Colonic mucosa (tissue), 4 donors: ENCODE measurements at regions not wholly inside any gene's neighbourhood (a gene's known extent, or its start where the extent isn't known, plus 50 kb on each side); places are given as distances from the start of the nearest gene placed in this dataset.

ENCODE experiments used
- DNase-seq: peaks from one replicate; pipeline ENCODE4 v3.0.0-alpha.2; 2020
- H3K27ac ChIP-seq: fragments of 200-600 bp; one replicate; pipeline ENCODE4 v1.8.0; 2021
- H3K27me3 ChIP-seq: fragments of 200-600 bp; one replicate; pipeline ENCODE4 v1.8.0; 2021
- H3K36me3 ChIP-seq: fragments of 200-600 bp; one replicate; pipeline ENCODE4 v1.8.0; 2021
- H3K4me1 ChIP-seq: fragments of 200-600 bp; one replicate; pipeline ENCODE4 v1.8.0; 2021; ENCODE audit warnings: mild to moderate bottlenecking
- H3K4me3 ChIP-seq: fragments of 200-600 bp; one replicate; pipeline ENCODE4 v1.8.0; 2021
- H3K9ac ChIP-seq, 2 donors: one replicate each; pipeline ENCODE4 v1.7.0; 2013; ENCODE audit warnings: control low read depth in 2 of 2, low read depth in 2 of 2, low read length in 2 of 2
- H3K9me3 ChIP-seq: fragments of 200-600 bp; one replicate; pipeline ENCODE4 v1.8.0; 2021
- intact Hi-C: fragments of 100-400 bp; cut with DNase I; formaldehyde crosslinking; loops from one replicate; pipeline ENCODE4 v1.14.1; 2022
- TF ChIP-seq, protein P1 (sequence below): fragments of 200-600 bp; IDR thresholded peaks from one replicate; pipeline ENCODE4 v1.8.0; 2022; ENCODE audit warnings: antibody characterized with exemption, mild to moderate bottlenecking
- donor health status: healthy.
- donor health status: DM: no; HTN: no; CAD: no.
- donor health status: DM: no; HTN: no; CAD: no.

DNA sequence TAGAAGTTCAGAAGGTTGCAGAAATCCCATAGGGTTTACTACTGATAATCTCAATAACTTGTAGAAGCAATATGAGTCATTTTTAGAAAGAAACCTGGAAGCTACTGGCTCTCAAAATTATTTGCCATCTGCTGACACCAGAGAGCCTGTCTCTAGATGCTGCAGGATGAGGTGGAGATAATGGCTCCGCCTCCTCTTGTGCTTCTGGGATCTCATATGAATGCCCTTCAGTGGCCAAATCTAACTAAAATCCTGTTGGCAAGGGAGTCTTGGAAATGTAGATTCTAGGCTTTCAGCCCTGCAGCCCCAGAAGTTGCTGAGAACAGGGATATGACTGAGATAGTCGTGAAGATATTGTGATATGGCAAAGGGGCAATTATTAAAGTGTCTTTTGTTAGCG, 348.1 kb downstream of the CCSER2 start:
- TF ChIP-seq, protein P1, sequence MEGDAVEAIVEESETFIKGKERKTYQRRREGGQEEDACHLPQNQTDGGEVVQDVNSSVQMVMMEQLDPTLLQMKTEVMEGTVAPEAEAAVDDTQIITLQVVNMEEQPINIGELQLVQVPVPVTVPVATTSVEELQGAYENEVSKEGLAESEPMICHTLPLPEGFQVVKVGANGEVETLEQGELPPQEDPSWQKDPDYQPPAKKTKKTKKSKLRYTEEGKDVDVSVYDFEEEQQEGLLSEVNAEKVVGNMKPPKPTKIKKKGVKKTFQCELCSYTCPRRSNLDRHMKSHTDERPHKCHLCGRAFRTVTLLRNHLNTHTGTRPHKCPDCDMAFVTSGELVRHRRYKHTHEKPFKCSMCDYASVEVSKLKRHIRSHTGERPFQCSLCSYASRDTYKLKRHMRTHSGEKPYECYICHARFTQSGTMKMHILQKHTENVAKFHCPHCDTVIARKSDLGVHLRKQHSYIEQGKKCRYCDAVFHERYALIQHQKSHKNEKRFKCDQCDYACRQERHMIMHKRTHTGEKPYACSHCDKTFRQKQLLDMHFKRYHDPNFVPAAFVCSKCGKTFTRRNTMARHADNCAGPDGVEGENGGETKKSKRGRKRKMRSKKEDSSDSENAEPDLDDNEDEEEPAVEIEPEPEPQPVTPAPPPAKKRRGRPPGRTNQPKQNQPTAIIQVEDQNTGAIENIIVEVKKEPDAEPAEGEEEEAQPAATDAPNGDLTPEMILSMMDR = no peak
- DNase-seq = no peak
- Histone ChIP-seq H3K9ac (no peak overlapping the region), H3K4me1 (no peaks in the 10 kb centered on the region), H3K27me3 (no peaks in the 10 kb centered on the region), H3K4me3 (no peak overlapping the region), H3K36me3 (no peaks in the 10 kb centered on the region), H3K27ac (no peak overlapping the region), H3K9me3 (no peaks in the 10 kb centered on the region)
- intact Hi-C loops = no loop called here

DNA sequence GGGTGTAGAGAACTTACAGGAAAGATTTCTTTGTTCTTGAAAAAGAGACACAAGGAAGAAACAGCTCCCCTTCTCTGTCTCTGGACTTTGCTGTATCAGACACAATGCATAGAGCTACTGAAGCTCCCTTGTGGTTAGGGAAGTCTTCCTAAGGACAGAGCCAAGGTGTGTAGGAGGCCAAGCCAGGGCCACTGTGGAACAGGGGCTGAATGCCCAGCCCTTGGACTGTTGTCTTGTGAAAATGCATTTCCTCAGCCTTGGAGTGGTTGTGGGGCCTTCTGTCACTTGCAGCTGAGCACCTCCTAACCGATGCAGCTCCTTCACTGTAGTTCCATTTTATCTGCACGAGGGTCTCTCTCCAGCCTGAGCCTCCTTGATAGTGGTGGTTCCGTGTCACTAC, 353.4 kb downstream of the CCSER2 start:
- no peak overlapping the region for H3K27ac ChIP-seq
- no peaks in the 10 kb centered on the region for H3K27me3 ChIP-seq
- TF ChIP-seq, protein P1 = no peak
- H3K4me1 ChIP-seq = no peaks in the 10 kb centered on the region
- H3K9me3 ChIP-seq = no peaks in the 10 kb centered on the region
- no peak overlapping the region for H3K4me3 ChIP-seq
- no peak for DNase-seq
- no peaks in the 10 kb centered on the region for H3K36me3 ChIP-seq
- H3K9ac ChIP-seq = no peak overlapping the region
- intact Hi-C loops = no loop called here

DNA sequence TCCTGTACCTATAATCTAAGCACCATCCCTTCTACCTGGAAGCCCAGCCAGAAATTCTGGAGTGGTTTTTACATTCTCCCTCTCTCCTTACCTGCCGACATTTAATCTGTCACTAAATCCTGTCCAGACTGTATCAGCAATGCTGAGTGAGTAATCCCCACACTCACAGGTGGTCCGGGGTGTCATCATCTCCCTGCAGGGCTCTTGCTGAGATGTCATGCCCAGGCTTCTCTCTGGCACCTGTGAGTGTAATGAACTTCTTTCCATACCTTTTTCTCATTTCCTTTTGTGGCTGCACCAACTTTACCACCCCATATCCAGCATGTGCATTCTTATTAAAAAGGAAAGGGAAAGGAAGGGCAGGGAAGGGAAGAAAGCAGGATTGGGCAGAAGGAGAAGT, 355.2 kb downstream of the CCSER2 start:
- no peak for DNase-seq
- Histone ChIP-seq H3K4me1 (no peaks in the 10 kb centered on the region), H3K36me3 (no peaks in the 10 kb centered on the region), H3K9ac (no peak overlapping the region), H3K9me3 (no peaks in the 10 kb centered on the region), H3K4me3 (no peak overlapping the region), H3K27ac (no peak overlapping the region), H3K27me3 (no peaks in the 10 kb centered on the region)
- intact Hi-C loops = no loop called here
- TF ChIP-seq, protein P1 = no peak

DNA sequence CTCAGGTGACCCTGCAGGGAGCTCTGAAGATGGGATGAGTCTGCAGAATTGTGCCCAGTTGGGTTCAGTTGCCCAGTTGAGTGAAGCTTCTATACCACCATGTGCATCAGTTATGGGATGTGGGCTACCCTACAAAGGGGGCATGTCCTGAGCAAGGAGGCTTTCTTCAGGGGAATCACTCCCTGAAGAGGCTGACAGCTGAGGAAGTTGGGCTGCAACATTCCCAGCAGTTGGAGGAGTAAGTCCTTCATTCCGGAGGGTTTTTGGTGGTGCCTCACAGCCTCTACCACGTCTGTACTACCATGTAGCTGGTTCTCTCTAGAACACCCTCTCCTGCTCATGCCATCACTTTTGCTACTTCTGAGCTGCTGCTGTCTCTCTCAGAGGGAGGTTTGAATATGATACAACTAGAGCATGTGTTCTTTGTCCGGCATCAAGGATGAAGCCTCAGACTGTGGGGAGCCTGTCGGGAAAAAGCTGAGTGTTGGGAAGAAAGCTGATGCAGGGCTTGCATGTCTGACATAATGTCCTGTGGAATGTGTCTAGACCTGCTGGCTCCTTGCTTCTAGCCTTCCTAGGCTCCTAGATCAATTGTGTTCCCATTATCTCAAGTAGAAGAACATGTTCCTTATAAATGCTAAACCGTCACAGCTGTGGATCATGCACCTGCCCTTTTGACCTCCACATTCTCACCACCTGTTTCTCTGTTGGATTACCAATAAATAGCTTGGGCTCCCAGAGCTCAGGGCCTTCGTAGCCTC, 355.8 kb downstream of the CCSER2 start:
- intact Hi-C loops = no loop called here
- H3K9ac ChIP-seq = no peak overlapping the region
- no peaks in the 10 kb centered on the region for H3K4me1 ChIP-seq
- H3K27ac ChIP-seq = no peak overlapping the region
- no peaks in the 10 kb centered on the region for H3K27me3 ChIP-seq
- H3K9me3 ChIP-seq = no peaks in the 10 kb centered on the region
- no peak overlapping the region for H3K4me3 ChIP-seq
- DNase-seq = no peak
- H3K36me3 ChIP-seq = no peaks in the 10 kb centered on the region
- TF ChIP-seq, protein P1 = no peak

DNA sequence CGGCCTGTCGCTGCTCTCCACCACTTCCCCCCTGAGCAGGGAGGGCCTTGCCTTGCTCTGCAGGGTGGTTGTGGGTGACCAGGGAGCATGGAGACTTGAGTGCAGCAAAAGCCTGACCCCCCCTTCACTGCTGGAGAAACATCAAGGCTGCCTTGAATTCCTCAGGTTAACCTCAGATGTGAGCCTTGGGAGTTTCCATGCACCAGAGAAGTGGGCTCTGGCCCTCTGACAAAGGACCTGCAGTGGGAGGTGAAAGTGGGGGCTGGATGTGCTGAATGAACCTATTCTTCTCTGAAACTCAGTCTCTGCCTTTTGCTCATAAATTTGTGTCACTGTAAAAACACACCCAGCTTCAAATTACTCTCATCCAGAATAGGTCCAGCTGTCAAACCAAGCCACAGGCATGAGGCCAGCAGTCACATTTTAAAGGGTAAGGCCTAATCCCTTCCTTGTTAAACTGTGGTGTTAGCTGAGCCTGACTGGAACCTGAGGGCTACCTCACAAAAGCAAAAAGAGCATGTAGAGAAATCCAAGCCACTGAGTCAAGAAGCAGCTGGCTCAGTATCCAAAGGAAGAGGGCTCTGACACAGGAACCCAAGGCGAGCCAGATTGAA, 356.8 kb downstream of the CCSER2 start:
- H3K9ac ChIP-seq = no peak overlapping the region
- intact Hi-C loops = no loop called here
- H3K9me3 ChIP-seq = no peaks in the 10 kb centered on the region
- TF ChIP-seq, protein P1 = no peak
- H3K27ac ChIP-seq = no peak overlapping the region
- H3K4me3 ChIP-seq = no peak overlapping the region
- H3K4me1 ChIP-seq = no peaks in the 10 kb centered on the region
- H3K36me3 ChIP-seq = no peaks in the 10 kb centered on the region
- H3K27me3 ChIP-seq = no peaks in the 10 kb centered on the region
- no peak for DNase-seq
